ENCODE measurements at regions not wholly inside any gene's neighbourhood (a gene's known extent, or its start where the extent isn't known, plus 50 kb on each side); places are given as distances from the start of the nearest gene placed in this dataset.

DNA sequence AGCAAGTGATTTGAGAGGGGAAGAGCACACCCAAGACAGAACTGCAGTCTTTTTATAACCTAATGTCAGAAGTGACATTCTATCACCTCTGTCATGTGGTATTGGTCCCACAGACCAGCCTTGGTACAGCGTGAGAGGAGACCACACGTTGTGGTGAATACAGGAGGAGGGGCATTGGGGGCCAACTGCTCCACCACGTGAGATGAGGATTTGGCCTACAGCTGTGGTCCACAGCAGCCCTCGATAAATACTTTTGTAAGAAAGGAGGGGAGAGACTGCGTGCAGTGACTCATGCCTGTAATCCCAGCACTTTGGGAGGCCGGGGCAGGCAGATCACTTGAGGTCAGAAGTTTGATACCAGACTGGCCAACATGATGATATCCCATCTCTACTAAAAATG lies 243.1 kb downstream of the FGFR2 start:
- H3K27me3 ChIP-seq, result no peaks in the 10 kb centered on the region
- no peaks in the 10 kb centered on the region for H3K4me1 ChIP-seq
- in situ Hi-C loops (cut with MboI; ENCODE audit: low pct_ligation_motif_present in 1 of 4, low pct_unique_long_range_greater_than_20kb in 1 of 4, low sequenced_read_pairs in 3 of 4) (no loop called here), intact Hi-C loops (cut with DNase I; ENCODE audit: low total_unique reads) (no loop called here)
- no peaks in the 10 kb centered on the region for H3K36me3 ChIP-seq
- no peak for TF ChIP-seq POLR2A (IDR thresholded peaks at IDR 0.05)
- WGBS, 2 donors (ENCODE audit: low coverage in 1 of 2), result 83 to 89% methylated on average over 2 to 6 of the region's 6 CpGs
- H3K4me3 ChIP-seq, result no peak overlapping the region
- H3K9me3 ChIP-seq, result no peaks in the 10 kb centered on the region
- no peak for DNase-seq
- H3K27ac ChIP-seq, result no peak overlapping the region

DNA sequence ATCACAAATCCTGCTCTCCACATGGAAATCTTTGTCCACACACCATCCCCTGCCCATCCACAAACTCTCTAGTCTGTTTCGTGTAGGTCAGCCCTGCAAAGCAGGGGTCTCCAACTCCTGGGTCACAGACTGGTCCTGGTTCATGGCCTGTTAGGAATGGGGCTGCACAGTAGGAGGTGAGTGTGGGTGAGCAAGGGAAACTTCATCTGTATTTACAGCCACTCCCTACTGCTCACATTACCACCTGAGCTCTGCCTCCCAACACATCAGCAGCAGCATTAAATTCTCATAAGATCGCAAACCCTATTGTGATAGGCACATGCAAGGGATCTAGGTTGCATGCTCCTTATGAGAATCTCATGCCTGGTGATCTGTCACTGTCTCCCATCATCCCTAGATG lies 242.1 kb downstream of the FGFR2 start:
- 75% methylated on average over 2 of the region's 2 CpGs; no CpG with 5 or more reads in 1 of the 2 donors for WGBS, 2 donors (ENCODE audit: low coverage in 1 of 2)
- H3K36me3 ChIP-seq, result no peaks in the 10 kb centered on the region
- no peaks in the 10 kb centered on the region for H3K9me3 ChIP-seq
- H3K27me3 ChIP-seq, result no peaks in the 10 kb centered on the region
- H3K4me3 ChIP-seq, result no peak overlapping the region
- intact Hi-C loops (cut with DNase I; ENCODE audit: low total_unique reads) (no loop called here), in situ Hi-C loops (cut with MboI; ENCODE audit: low pct_ligation_motif_present in 1 of 4, low pct_unique_long_range_greater_than_20kb in 1 of 4, low sequenced_read_pairs in 3 of 4) (no loop called here)
- TF ChIP-seq POLR2A (IDR thresholded peaks at IDR 0.05) (no peak), POLR2AphosphoS5 (IDR thresholded peaks at IDR 0.05) (no peak), EP300 (IDR thresholded peaks at IDR 0.05; ENCODE audit: low read depth) (no peak)
- TF ChIP-seq, protein P1, sequence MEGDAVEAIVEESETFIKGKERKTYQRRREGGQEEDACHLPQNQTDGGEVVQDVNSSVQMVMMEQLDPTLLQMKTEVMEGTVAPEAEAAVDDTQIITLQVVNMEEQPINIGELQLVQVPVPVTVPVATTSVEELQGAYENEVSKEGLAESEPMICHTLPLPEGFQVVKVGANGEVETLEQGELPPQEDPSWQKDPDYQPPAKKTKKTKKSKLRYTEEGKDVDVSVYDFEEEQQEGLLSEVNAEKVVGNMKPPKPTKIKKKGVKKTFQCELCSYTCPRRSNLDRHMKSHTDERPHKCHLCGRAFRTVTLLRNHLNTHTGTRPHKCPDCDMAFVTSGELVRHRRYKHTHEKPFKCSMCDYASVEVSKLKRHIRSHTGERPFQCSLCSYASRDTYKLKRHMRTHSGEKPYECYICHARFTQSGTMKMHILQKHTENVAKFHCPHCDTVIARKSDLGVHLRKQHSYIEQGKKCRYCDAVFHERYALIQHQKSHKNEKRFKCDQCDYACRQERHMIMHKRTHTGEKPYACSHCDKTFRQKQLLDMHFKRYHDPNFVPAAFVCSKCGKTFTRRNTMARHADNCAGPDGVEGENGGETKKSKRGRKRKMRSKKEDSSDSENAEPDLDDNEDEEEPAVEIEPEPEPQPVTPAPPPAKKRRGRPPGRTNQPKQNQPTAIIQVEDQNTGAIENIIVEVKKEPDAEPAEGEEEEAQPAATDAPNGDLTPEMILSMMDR (IDR thresholded peaks at IDR 0.05), result no peak
- no peak overlapping the region for H3K27ac ChIP-seq
- DNase-seq, result no peak
- no peaks in the 10 kb centered on the region for H3K4me1 ChIP-seq

DNA sequence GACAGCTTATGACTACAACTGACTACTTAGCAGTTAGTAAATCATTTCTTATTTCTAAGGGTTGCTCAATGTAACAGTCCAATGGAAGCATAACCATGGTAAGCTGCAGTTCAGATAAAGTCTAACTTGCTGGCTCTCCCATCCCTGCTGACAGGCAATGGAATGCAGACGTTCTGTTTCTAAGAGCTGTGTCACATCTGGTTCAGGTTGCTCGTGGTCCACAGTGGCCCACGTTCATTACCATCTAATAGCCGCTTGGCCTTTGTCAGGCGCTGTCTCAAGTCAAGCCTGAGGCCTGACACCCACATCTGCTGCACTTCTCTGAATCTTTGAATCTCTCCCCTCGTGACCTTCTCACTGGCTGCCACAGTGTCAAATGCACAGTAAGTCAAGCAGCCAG lies 240.8 kb downstream of the FGFR2 start:
- no peaks in the 10 kb centered on the region for H3K36me3 ChIP-seq
- no peaks in the 10 kb centered on the region for H3K4me1 ChIP-seq
- intact Hi-C loops (cut with DNase I; ENCODE audit: low total_unique reads), result no loop called here
- TF ChIP-seq POLR2AphosphoS5 (IDR thresholded peaks at IDR 0.05) (no peak), POLR2A (IDR thresholded peaks at IDR 0.05) (no peak), EP300 (IDR thresholded peaks at IDR 0.05; ENCODE audit: low read depth) (no peak)
- TF ChIP-seq, protein P1 (IDR thresholded peaks at IDR 0.05), result no peak
- 73% methylated on average over 6 of the region's 6 CpGs; no CpG with 5 or more reads in 1 of the 2 donors for WGBS, 2 donors (ENCODE audit: low coverage in 1 of 2)
- DNase-seq, result no peak
- H3K27me3 ChIP-seq, result no peaks in the 10 kb centered on the region
- H3K4me3 ChIP-seq, result no peak overlapping the region
- H3K27ac ChIP-seq, result no peak overlapping the region
- in situ Hi-C loops (cut with MboI; ENCODE audit: low pct_ligation_motif_present in 1 of 4, low pct_unique_long_range_greater_than_20kb in 1 of 4, low sequenced_read_pairs in 3 of 4), result no loop called here
- H3K9me3 ChIP-seq, result no peaks in the 10 kb centered on the region

DNA sequence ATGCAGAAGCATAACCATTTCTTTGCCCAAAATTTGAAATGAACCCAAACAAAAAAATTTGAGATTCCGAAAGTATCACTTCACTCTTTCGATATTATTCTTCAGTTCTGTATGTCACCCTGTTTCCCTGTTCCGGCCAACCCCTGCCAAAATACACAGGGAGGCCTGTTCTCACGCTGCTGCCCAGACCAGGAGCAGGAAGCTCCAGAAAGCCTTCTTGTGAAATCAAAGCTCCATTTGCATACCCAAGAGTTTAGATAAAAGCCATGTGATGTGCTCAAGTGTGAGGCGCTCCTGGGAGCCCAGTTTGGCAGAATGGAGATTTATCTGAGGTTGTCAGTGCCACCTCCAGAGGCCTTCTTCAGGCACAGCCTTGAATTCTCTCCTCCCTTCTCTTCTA lies 236.2 kb downstream of the FGFR2 start:
- intact Hi-C loops (cut with DNase I; ENCODE audit: low total_unique reads), result no loop called here
- no peaks in the 10 kb centered on the region for H3K36me3 ChIP-seq
- H3K9me3 ChIP-seq, result no peaks in the 10 kb centered on the region
- no peaks in the 10 kb centered on the region for H3K27me3 ChIP-seq
- no peak overlapping the region for H3K4me3 ChIP-seq
- no peaks in the 10 kb centered on the region for H3K4me1 ChIP-seq
- 88 to 94% methylated on average over 4 to 5 of the region's 5 CpGs for WGBS, 2 donors (ENCODE audit: low coverage in 1 of 2)
- in situ Hi-C loops (cut with MboI; ENCODE audit: low pct_ligation_motif_present in 1 of 4, low pct_unique_long_range_greater_than_20kb in 1 of 4, low sequenced_read_pairs in 3 of 4), result no loop called here
- no peak overlapping the region for H3K27ac ChIP-seq
- no peak for DNase-seq
- TF ChIP-seq, protein P1 (IDR thresholded peaks at IDR 0.05), result no peak
- no peak for TF ChIP-seq POLR2AphosphoS5 (IDR thresholded peaks at IDR 0.05)
- TF ChIP-seq POLR2A (IDR thresholded peaks at IDR 0.05), result no peak
- TF ChIP-seq EP300 (IDR thresholded peaks at IDR 0.05; ENCODE audit: low read depth), result no peak

DNA sequence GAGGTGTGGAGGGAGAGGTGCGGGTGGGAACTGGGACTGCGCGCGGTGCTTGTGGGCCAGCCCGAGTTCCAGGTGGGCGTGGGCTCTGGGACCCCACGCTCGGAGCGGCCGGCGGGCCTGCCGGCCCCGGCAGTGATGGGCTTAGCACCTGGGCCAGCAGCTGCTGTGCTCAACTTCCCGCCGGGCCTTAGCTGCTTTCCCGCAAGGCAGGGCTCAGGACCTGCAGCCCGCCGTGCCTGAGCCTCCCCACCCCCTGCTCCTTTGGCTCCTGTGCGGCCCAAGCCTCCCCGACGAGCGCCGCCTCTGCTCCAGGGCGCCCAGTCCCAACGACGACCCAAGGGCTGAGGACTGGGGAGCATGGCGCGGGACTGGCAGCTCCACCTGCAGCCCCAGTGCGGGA lies 232.7 kb downstream of the FGFR2 start:
- Histone ChIP-seq H3K4me3 (no peak overlapping the region), H3K4me1 (no peaks in the 10 kb centered on the region), H3K27me3 (no peaks in the 10 kb centered on the region), H3K9me3 (no peaks in the 10 kb centered on the region), H3K36me3 (no peaks in the 10 kb centered on the region), H3K27ac (no peak overlapping the region)
- WGBS, 2 donors (ENCODE audit: low coverage in 1 of 2), result 98% methylated on average over 13 of the region's 29 CpGs; no CpG with 5 or more reads in 1 of the 2 donors
- in situ Hi-C loops (cut with MboI; ENCODE audit: low pct_ligation_motif_present in 1 of 4, low pct_unique_long_range_greater_than_20kb in 1 of 4, low sequenced_read_pairs in 3 of 4) (no loop called here), intact Hi-C loops (cut with DNase I; ENCODE audit: low total_unique reads) (no loop called here)
- TF ChIP-seq EP300 (IDR thresholded peaks at IDR 0.05; ENCODE audit: low read depth) (no peak), POLR2A (IDR thresholded peaks at IDR 0.05) (no peak), POLR2AphosphoS5 (IDR thresholded peaks at IDR 0.05) (no peak)
- TF ChIP-seq, protein P1 (IDR thresholded peaks at IDR 0.05), result no peak
- DNase-seq, result no peak
